Psoas muscle (tissue), 7 donors: ENCODE measurements at regions not wholly inside any gene's neighbourhood (a gene's known extent, or its start where the extent isn't known, plus 50 kb on each side); places are given as distances from the start of the nearest gene placed in this dataset.

ENCODE experiments used
- ATAC-seq, 4 donors: fragments of 200-7000 bp; cut with Tn5 transposase; one replicate each; pipeline ENCODE4 v1.9.1; 2020; ENCODE audit warnings: moderate library complexity in 3 of 4, mild to moderate bottlenecking in 2 of 4
- DNase-seq, 2 donors: peaks; one replicate each; pipeline ENCODE4 v3.0.0-alpha.2; 2020
- H3K27ac ChIP-seq: fragments of 200-600 bp; one replicate; pipeline ENCODE4 v1.8.0; 2022
- H3K27me3 ChIP-seq, 3 donors: fragments of 200-600 bp in 1 of 3; one replicate each; pipeline versions ENCODE4 v1.6.1 to v1.8.0; 2013 to 2022; ENCODE audit warnings: low read length in 2 of 3, mild to moderate bottlenecking in 2 of 3, moderate library complexity in 1 of 3; ENCODE audit not compliant: insufficient read depth in 3 of 3
- H3K36me3 ChIP-seq, 2 donors: fragments of 200-600 bp in 1 of 2; one replicate each; pipeline versions ENCODE4 v1.6.1 to v1.8.0; 2013 to 2022; ENCODE audit warnings: low read depth in 1 of 2, mild to moderate bottlenecking in 1 of 2, moderate library complexity in 1 of 2; ENCODE audit not compliant: insufficient read depth in 1 of 2
- H3K4me1 ChIP-seq: fragments of 200-600 bp; one replicate; pipeline ENCODE4 v1.8.0; 2022
- H3K4me3 ChIP-seq: fragments of 200-600 bp; one replicate; pipeline ENCODE4 v1.8.0; 2022; ENCODE audit warnings: mild to moderate bottlenecking
- H3K9me3 ChIP-seq: fragments of 200-600 bp; one replicate; pipeline ENCODE4 v1.8.0; 2022
- CTCF ChIP-seq: fragments of 200-600 bp; IDR thresholded peaks from one replicate; pipeline ENCODE4 v1.8.0; 2022; ENCODE audit warnings: antibody characterized with exemption
- WGBS, 3 donors: extraction: QIAGEN DNeasy Blood & Tissue Kit; methylation state at CpG; one replicate each; pipeline versions ENCODE4 v1.1.6 to v1.1.7; 2013; 5-methylcytosine and 5-hydroxymethylcytosine counted together
- intact Hi-C, 2 donors: fragments of 100-400 bp; cut with DNase I; formaldehyde crosslinking; loops; one replicate each; pipeline versions ENCODE4 v1.11.0 to v1.14.2; 2022
- donor health status: healthy with polysubstance abuse.
- donor health status: DM: no; HTN: no; CAD: no; lungs with moderate emphysema.
- donor health status: Bipolar disorder and iron deficiency.
- donor health status: healthy.
- donor health status: DM: yes; HTN: yes; CAD: no.
- donor health status: DM: no; HTN: no; CAD: no.
- donor health status: DM: yes; HTN: yes; CAD: no.

GRCh38 chr7:35549781-35550180 is 145.2 kb downstream of the HERPUD2 start:
- TF ChIP-seq CTCF, result no peak
- DNase-seq (no peak), ATAC-seq (no peak)
- Histone ChIP-seq H3K4me3 (no peak overlapping the region), H3K27me3 (no peaks in the 10 kb centered on the region), H3K9me3 (no peaks in the 10 kb centered on the region), H3K27ac (no peak overlapping the region), H3K36me3 (no peaks in the 10 kb centered on the region), H3K4me1 (no peaks in the 10 kb centered on the region)
- 78 to 92% (median 84%) methylated on average over 3 of the region's 3 CpGs for WGBS, 3 donors
- intact Hi-C loops, result no loop called here

- ATAC-seq (no peak), DNase-seq (no peak)
- Histone ChIP-seq H3K4me1 (no peaks in the 10 kb centered on the region), H3K27ac (no peak overlapping the region), H3K36me3 (no peaks in the 10 kb centered on the region), H3K4me3 (no peak overlapping the region), H3K9me3 (no peaks in the 10 kb centered on the region), H3K27me3 (no peaks in the 10 kb centered on the region)
- intact Hi-C loops, result no loop called here
- 81 to 87% (median 86%) methylated on average over 4 of the region's 4 CpGs for whole genome bisulfite sequencing, 3 donors
- no peak for TF ChIP-seq CTCF
Measured at GRCh38 chr7:35548291-35548690, 146.6 kb downstream of the HERPUD2 start.

GRCh38 chr7:35546691-35547429 is 148.1 kb downstream of the HERPUD2 start:
- H3K4me3 ChIP-seq, result no peak overlapping the region
- ATAC-seq (no peak), DNase-seq (no peak)
- no peak for TF ChIP-seq CTCF
- WGBS, 3 donors, result 63 to 66% (median 64%) methylated on average over 7 of the region's 7 CpGs
- no peaks in the 10 kb centered on the region for H3K9me3 ChIP-seq
- no peaks in the 10 kb centered on the region for H3K36me3 ChIP-seq
- H3K27me3 ChIP-seq, result no peaks in the 10 kb centered on the region
- no peak overlapping the region for H3K27ac ChIP-seq
- intact Hi-C loops, result no loop called here
- H3K4me1 ChIP-seq, result no peaks in the 10 kb centered on the region

GRCh38 chr7:35545831-35546230 is 149.1 kb downstream of the HERPUD2 start:
- H3K4me1 ChIP-seq, result no peaks in the 10 kb centered on the region
- ATAC-seq (no peak), DNase-seq (no peak)
- H3K36me3 ChIP-seq, result no peaks in the 10 kb centered on the region
- H3K27ac ChIP-seq, result no peak overlapping the region
- no peak overlapping the region for H3K4me3 ChIP-seq
- WGBS, 3 donors, result 63 to 74% (median 69%) methylated on average over 5 of the region's 5 CpGs
- no peak for TF ChIP-seq CTCF
- intact Hi-C loops, result no loop called here
- no peaks in the 10 kb centered on the region for H3K27me3 ChIP-seq
- no peaks in the 10 kb centered on the region for H3K9me3 ChIP-seq
